WI38 (cell line): ENCODE measurements at regions not wholly inside any gene's neighbourhood (a gene's known extent, or its start where the extent isn't known, plus 50 kb on each side); places are given as distances from the start of the nearest gene placed in this dataset.

Experiments
- H3K4me3 ChIP-seq: 2 replicates; pipeline ENCODE4 v1.5.1; 2011; ENCODE audit warnings: low read depth, mild to moderate bottlenecking, control low read depth, low read length
- TF ChIP-seq, protein P1 (sequence below): IDR thresholded peaks from 2 replicates; pipeline ENCODE4 v1.5.1; 2012; ENCODE audit warnings: low read depth, mild to moderate bottlenecking, control low read depth, low read length

DNA sequence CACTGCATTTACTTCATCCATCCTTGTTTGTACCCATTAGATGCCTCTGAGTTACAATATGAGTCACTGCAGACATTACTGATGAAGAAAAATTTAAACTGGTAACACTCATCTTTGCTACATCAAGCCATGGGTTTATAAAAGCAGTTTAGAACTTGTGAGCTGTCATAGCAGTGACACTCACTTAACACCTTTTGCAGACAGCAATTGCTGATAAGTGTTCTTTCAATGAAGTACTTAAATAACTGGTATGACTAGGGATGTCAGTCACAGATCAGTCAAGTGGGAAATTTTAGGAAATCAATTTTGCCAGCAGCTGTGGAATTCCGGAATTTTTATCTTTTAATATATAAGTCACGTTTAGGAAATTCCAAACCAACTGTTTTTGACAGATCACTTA is 643.0 kb downstream of the TBL1XR1 start:
- TF ChIP-seq, protein P1, sequence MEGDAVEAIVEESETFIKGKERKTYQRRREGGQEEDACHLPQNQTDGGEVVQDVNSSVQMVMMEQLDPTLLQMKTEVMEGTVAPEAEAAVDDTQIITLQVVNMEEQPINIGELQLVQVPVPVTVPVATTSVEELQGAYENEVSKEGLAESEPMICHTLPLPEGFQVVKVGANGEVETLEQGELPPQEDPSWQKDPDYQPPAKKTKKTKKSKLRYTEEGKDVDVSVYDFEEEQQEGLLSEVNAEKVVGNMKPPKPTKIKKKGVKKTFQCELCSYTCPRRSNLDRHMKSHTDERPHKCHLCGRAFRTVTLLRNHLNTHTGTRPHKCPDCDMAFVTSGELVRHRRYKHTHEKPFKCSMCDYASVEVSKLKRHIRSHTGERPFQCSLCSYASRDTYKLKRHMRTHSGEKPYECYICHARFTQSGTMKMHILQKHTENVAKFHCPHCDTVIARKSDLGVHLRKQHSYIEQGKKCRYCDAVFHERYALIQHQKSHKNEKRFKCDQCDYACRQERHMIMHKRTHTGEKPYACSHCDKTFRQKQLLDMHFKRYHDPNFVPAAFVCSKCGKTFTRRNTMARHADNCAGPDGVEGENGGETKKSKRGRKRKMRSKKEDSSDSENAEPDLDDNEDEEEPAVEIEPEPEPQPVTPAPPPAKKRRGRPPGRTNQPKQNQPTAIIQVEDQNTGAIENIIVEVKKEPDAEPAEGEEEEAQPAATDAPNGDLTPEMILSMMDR = no peak
- no peak overlapping the region for H3K4me3 ChIP-seq

DNA sequence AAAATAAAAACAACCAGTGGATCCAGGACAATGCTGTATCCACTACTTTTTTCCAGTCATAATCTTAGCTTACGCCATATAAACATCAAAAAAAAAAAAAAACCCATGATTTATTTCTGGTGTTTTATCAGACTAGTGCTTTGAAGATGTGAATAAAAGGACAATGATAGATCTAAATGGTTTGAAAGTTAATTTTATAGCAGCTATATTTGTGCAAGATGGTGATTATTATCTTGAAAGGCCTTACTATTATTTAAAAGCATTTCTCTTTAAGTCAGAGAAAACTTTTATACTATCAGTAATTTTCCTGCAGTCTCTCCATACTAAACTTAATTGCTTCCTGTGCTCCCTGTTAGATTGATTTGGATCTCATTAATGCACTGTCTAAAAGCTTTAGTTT is 670.3 kb downstream of the TBL1XR1 start:
- H3K4me3 ChIP-seq = no peak overlapping the region
- TF ChIP-seq, protein P1 = no peak

DNA sequence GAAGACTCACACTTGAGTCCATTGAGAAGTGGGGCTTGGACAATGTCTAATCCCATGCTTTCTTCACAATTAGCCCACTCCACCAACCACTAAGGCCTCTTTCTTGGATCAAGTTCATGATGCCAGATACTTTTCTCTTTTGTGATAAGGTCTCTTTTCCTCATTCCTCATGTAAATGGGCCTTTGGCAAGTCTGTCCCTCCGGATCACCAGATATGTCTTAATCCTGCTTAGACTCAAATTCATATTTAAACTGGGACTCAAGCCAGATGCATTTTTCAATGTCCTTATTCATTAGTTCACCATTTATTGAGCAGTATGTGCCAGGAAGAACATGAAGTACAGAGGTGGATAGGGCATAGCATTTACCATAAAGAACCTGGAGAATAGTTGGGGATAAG is 671.1 kb downstream of the TBL1XR1 start:
- TF ChIP-seq, protein P1 = no peak
- no peak overlapping the region for H3K4me3 ChIP-seq

DNA sequence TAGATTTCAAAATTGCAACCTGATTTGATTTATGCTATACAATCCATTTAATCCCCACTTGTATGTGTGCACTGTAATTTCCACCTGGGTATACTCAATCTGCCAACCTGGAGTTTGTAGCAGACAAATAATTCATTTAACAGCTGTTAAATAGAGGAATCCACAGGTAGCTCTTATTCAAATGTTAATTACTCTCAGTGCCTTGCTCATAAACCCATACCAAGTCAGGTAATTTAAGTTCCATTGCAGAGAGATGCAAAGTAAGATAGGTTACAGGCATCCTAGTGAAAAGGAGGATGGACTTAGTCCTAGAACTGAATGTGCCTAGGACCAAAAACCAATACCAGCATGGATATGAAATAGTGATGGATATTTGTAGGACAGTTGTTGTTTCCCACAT is 674.2 kb downstream of the TBL1XR1 start:
- TF ChIP-seq, protein P1 = no peak
- no peak overlapping the region for H3K4me3 ChIP-seq

DNA sequence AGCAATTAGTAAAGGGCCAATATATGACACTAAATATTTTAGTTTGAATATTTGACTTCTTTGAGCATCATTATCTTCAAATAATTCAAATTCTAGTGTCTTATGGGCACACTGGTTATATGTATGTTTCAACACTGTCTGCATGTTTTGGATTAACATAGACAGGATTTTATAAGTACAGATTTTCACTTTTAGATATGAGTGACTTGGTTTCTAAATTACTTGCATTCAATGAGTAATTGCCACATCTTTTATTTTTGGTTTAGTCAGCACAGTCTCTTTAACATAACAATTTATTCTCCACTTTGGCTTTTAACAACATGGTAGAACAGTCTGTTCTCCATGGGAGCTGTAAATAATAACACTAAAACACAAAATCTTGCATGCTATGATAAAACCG is 674.8 kb downstream of the TBL1XR1 start:
- TF ChIP-seq, protein P1 = no peak
- H3K4me3 ChIP-seq = no peak overlapping the region

DNA sequence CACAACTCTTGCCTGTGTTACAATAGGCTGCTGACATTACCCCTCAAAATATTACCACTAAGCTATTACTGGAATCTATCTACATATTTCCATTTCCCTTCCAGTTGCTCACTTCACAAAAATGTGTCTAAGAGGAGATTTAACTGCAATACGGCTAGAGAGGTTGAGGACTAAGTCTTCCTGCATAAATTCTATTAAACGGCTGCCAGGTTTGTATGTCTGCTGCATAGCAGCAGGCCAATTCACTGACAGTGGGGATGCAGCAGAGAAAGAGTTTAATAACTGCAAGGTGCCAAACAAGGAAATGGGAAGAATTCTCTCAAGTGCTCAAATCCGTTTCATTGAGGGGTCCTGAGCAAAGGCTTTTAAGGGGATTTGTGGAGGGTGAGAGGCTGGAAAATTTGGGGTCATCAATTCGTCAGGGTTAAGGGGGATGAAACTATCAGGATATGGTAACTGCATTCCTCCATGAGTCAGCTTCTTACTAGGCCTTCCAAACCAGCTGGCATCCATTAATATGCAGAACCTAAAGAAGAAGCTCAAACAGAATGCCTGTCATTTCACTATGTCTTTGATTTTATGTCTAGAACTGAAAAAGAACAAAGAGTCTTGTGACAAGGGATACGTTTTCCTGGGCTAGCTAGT is 675.6 kb downstream of the TBL1XR1 start:
- no peak overlapping the region for H3K4me3 ChIP-seq
- TF ChIP-seq, protein P1 = no peak

DNA sequence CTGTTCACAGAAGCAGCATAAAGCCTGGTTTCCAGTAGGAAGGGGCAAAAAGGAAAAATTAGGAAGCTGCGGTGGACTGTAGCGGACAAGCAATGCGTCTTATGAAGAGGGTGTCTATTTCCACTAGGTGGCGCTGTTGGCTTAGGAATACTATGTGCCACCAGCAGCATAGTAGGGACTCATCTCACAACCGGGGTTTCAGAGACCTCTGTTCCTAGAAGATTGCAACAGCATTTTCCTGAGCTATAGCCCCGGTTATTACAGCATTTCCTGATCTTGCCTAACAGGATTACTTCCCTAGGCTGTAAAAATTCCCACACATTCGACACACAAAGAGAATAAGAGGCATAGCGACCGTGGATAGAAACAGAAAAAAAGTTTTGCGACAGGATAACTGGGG is 683.0 kb downstream of the TBL1XR1 start:
- TF ChIP-seq, protein P1 = no peak
- H3K4me3 ChIP-seq = no peak overlapping the region
